ENCODE measurements at regions not wholly inside any gene's neighbourhood (a gene's known extent, or its start where the extent isn't known, plus 50 kb on each side); places are given as distances from the start of the nearest gene placed in this dataset.

- H3K14ac ChIP-seq (ENCODE audit: insufficient read length): no peak overlapping the region
- no peak overlapping the region for H2BK12ac ChIP-seq (ENCODE audit: low read depth, low read length)
- no peak overlapping the region for H2AK5ac ChIP-seq (ENCODE audit: low read depth, low read length)
- no peak overlapping the region for H3K56ac ChIP-seq (replicated peaks; ENCODE audit: insufficient read length, low read depth, low read length)
- POLR2A ChIA-PET (ENCODE audit: partially characterized antibody): no interaction called here
- H3K4me3 ChIP-seq (ENCODE audit: extremely low read depth in 1 of 4, insufficient read depth in 2 of 4, low read depth in 3 of 4, low read length in 4 of 4): no peak overlapping the region
- no peak for DNase-seq (ENCODE audit: low read depth in 1 of 2, low spot score in 2 of 2)
- peaks cover 14 to 22% of the 10 kb centered on the region in 2 experiments for H3K9me3 ChIP-seq (ENCODE audit: insufficient read depth in 2 of 2, low read depth in 1 of 2, low read length in 1 of 2)
- no peaks in the 10 kb centered on the region for H3K79me2 ChIP-seq (ENCODE audit: control insufficient read depth in 1 of 2, insufficient read depth in 2 of 2, low read length in 2 of 2)
- H2BK20ac ChIP-seq (ENCODE audit: low read length): no peak overlapping the region
- H2AFZ ChIP-seq (ENCODE audit: low read length): no peak overlapping the region
- TF ChIP-seq KDM4A (IDR thresholded peaks at IDR 0.05; ENCODE audit: low read depth, low read length, severe bottlenecking) (no peak), TAF7 (optimal IDR thresholded peaks at IDR 0.05; ENCODE audit: borderline replicate concordance, low read depth, low read length) (no peak), BRCA1 (IDR thresholded peaks at IDR 0.05; ENCODE audit: low read depth, low read length) (no peak), POLR2A (IDR thresholded peaks at IDR 0.05; ENCODE audit: control extremely low read depth in 1 of 2, low read depth in 2 of 2, low read length in 2 of 2) (no peak), KDM1A (IDR thresholded peaks at IDR 0.05; ENCODE audit: borderline replicate concordance, low read length) (no peak), SIX5 (IDR thresholded peaks at IDR 0.05; ENCODE audit: low read depth, low read length) (no peak), SP1 (IDR thresholded peaks at IDR 0.05; ENCODE audit: low read depth, low read length) (no peak), CHD1 (IDR thresholded peaks at IDR 0.05; ENCODE audit: low read depth, low read length) (no peak), E2F6 (IDR thresholded peaks at IDR 0.05) (no peak), RBBP5 (IDR thresholded peaks at IDR 0.05; ENCODE audit: borderline replicate concordance, low read depth, low read length) (no peak), GTF2F1 (IDR thresholded peaks at IDR 0.05; ENCODE audit: borderline replicate concordance, low read depth, low read length) (no peak), JUND (IDR thresholded peaks at IDR 0.05; ENCODE audit: low read length) (no peak)
- CTCF ChIA-PET (ENCODE audit: partially characterized antibody): no interaction called here
- H3K23me2 ChIP-seq (ENCODE audit: low read depth, low read length): no peaks in the 10 kb centered on the region
- no peak overlapping the region for H3K23ac ChIP-seq (ENCODE audit: insufficient read length)
- WGBS, 2 experiments (ENCODE audit: extremely low coverage in 1 of 2, insufficient coverage in 1 of 2, insufficient read length in 1 of 2, insufficient replicate concordance in 2 of 2, low coverage in 1 of 2, low lambda C conversion rate in 2 of 2, missing lambda C conversion rate in 1 of 2): 71% methylated on average over 3 of the region's 3 CpGs; no CpG with 5 or more reads in 1 of the 2 experiments
- no peaks in the 10 kb centered on the region for H4K20me1 ChIP-seq (replicated peaks in 1 of 2; ENCODE audit: control insufficient read depth in 1 of 2, insufficient read depth in 2 of 2, low read length in 2 of 2)
- no peak overlapping the region for H3K4me2 ChIP-seq (ENCODE audit: insufficient read depth in 1 of 2, low read depth in 2 of 2, low read length in 2 of 2)
- no peak overlapping the region for H3K4ac ChIP-seq (replicated peaks; ENCODE audit: insufficient read length, low read depth, low read length)
- no peaks in the 10 kb centered on the region for H3K27me3 ChIP-seq (replicated peaks in 1 of 4; ENCODE audit: control insufficient read depth in 3 of 4, extremely low read depth in 1 of 4, insufficient read depth in 3 of 4, low read length in 3 of 4)
- no peak overlapping the region for H4K5ac ChIP-seq (ENCODE audit: insufficient read length, low read depth, low read length)
- H3K36me3 ChIP-seq (ENCODE audit: control insufficient read depth in 2 of 4, insufficient read depth in 4 of 4, low read length in 3 of 4): no peaks in the 10 kb centered on the region
- no peak overlapping the region for H2BK5ac ChIP-seq (ENCODE audit: low read depth, low read length)
- no peaks in the 10 kb centered on the region for H3K4me1 ChIP-seq (replicated peaks in 1 of 4; ENCODE audit: control insufficient read depth in 3 of 4, insufficient read depth in 4 of 4, low read length in 3 of 4)
- H2BK15ac ChIP-seq (ENCODE audit: low read length): no peak overlapping the region
- no peak overlapping the region for H3K9ac ChIP-seq (replicated peaks in 1 of 4; ENCODE audit: extremely low read depth in 1 of 4, low read depth in 3 of 4, low read length in 3 of 4)
- no peak overlapping the region for H2BK120ac ChIP-seq (replicated peaks; ENCODE audit: low read depth, low read length)
- no peak overlapping the region for H4K8ac ChIP-seq (ENCODE audit: extremely low read depth, insufficient read depth, low read length)
- H3K79me1 ChIP-seq (ENCODE audit: low read depth, low read length): no peaks in the 10 kb centered on the region
- FAIRE-seq: no peak
- no peak overlapping the region for H3K27ac ChIP-seq (ENCODE audit: low read depth, low read length)
- no peak overlapping the region for H3K18ac ChIP-seq (ENCODE audit: extremely low read depth, low read length)
- no peak overlapping the region for H4K91ac ChIP-seq (replicated peaks; ENCODE audit: insufficient read length, low read length)
Observed at GRCh38 chr7:48742079-48742798, 182.1 kb upstream of the CDC14C start.
